ENCODE measurements at regions not wholly inside any gene's neighbourhood (a gene's known extent, or its start where the extent isn't known, plus 50 kb on each side); places are given as distances from the start of the nearest gene placed in this dataset.

GRCh38 chr15:70411143-70411863 lies 313.6 kb upstream of the TLE3 start:
- intact Hi-C loops (cut with micrococcal nuclease): no loop called here

- intact Hi-C loops (cut with micrococcal nuclease): no loop called here
Measured at GRCh38 chr15:70410371-70410985, 312.8 kb upstream of the TLE3 start.

GRCh38 chr15:70409388-70409787 lies 311.7 kb upstream of the TLE3 start:
- intact Hi-C loops (cut with micrococcal nuclease): no loop called here

GRCh38 chr15:70407955-70408354 lies 310.2 kb upstream of the TLE3 start:
- intact Hi-C loops (cut with micrococcal nuclease): no loop called here

- intact Hi-C loops (cut with micrococcal nuclease): no loop called here
Measured at GRCh38 chr15:70407336-70407670, 309.6 kb upstream of the TLE3 start.

- intact Hi-C loops (cut with micrococcal nuclease): no loop called here
Measured at GRCh38 chr15:70406617-70407335, 309.1 kb upstream of the TLE3 start.

- intact Hi-C loops (cut with micrococcal nuclease): no loop called here
Measured at GRCh38 chr15:70401709-70402108, 304.0 kb upstream of the TLE3 start.

- intact Hi-C loops (cut with micrococcal nuclease): no loop called here
Measured at GRCh38 chr15:70400766-70401541, 303.2 kb upstream of the TLE3 start.

GRCh38 chr15:70399204-70399603 lies 301.5 kb upstream of the TLE3 start:
- intact Hi-C loops (cut with micrococcal nuclease): no loop called here

- intact Hi-C loops (cut with micrococcal nuclease): no loop called here
Measured at GRCh38 chr15:70398694-70399093, 301.0 kb upstream of the TLE3 start.

GRCh38 chr15:70396807-70397206 lies 299.1 kb upstream of the TLE3 start:
- intact Hi-C loops (cut with micrococcal nuclease): no loop called here

GRCh38 chr15:70395164-70395563 lies 297.4 kb upstream of the TLE3 start:
- intact Hi-C loops (cut with micrococcal nuclease): no loop called here

- intact Hi-C loops (cut with micrococcal nuclease): no loop called here
Measured at GRCh38 chr15:70390723-70391122, 293.0 kb upstream of the TLE3 start.

- intact Hi-C loops (cut with micrococcal nuclease): no loop called here
Measured at GRCh38 chr15:70387993-70388392, 290.3 kb upstream of the TLE3 start.

GRCh38 chr15:70387081-70387480 lies 289.4 kb upstream of the TLE3 start:
- intact Hi-C loops (cut with micrococcal nuclease): no loop called here

GRCh38 chr15:70385711-70386110 lies 288.0 kb upstream of the TLE3 start:
- intact Hi-C loops (cut with micrococcal nuclease): no loop called here

GRCh38 chr15:70385052-70385451 lies 287.3 kb upstream of the TLE3 start:
- intact Hi-C loops (cut with micrococcal nuclease): no loop called here

- intact Hi-C loops (cut with micrococcal nuclease): no loop called here
Measured at GRCh38 chr15:70383856-70384255, 286.1 kb upstream of the TLE3 start.

- intact Hi-C loops (cut with micrococcal nuclease): no loop called here
Measured at GRCh38 chr15:70382762-70383458, 285.2 kb upstream of the TLE3 start.

- intact Hi-C loops (cut with micrococcal nuclease): no loop called here
Measured at GRCh38 chr15:70382009-70382749, 284.5 kb upstream of the TLE3 start.

Measured in T-helper 2 cell treated with Interferon-gamma antibody and Interleukin-4, amounts not matched to agents 100 ng/mL and 5 ng/mL, for 36 hours (primary cell).